Motor neuron (in vitro differentiated cells): ENCODE measurements at regions not wholly inside any gene's neighbourhood (a gene's known extent, or its start where the extent isn't known, plus 50 kb on each side); places are given as distances from the start of the nearest gene placed in this dataset.
A peak's percentile ranks its signal among the peaks of the same experiment; 100 is the strongest.

Experiments
- ATAC-seq, 8 experiments: fragments of 200-7000 bp; cut with Tn5 transposase; replicated peaks in 6 of 8; 2 replicates each; pipeline ENCODE4 v1.8.0; 2021; ENCODE audit warnings: mild to moderate bottlenecking in 8 of 8, moderate library complexity in 8 of 8
- H3K27ac ChIP-seq, 2 donors: fragments of 250-450 bp; sonication (Bioruptor Pico); 2 replicates each; pipeline ENCODE4 v1.9.0; 2021; ENCODE audit warnings: antibody characterized with exemption in 2 of 2, mild to moderate bottlenecking in 2 of 2, moderate library complexity in 1 of 2
- H3K4me1 ChIP-seq, 2 donors: fragments of 250-450 bp; sonication (Bioruptor Pico); replicated peaks in 1 of 2; 2 replicates each; pipeline ENCODE4 v1.6.1; 2021; ENCODE audit warnings: antibody characterized with exemption in 2 of 2, mild to moderate bottlenecking in 2 of 2, moderate library complexity in 1 of 2
- H3K4me3 ChIP-seq, 5 donors: fragments of 250-450 bp; sonication (Bioruptor Pico); 2 replicates each; pipeline ENCODE4 v1.9.0; 2021; ENCODE audit warnings: antibody characterized with exemption in 5 of 5, mild to moderate bottlenecking in 5 of 5, moderate library complexity in 4 of 5
- WGBS, 10 experiments: fragments of 450-650 bp; shearing (Covaris generic); methylation state at CpG; one replicate each; pipeline ENCODE4 v1.0.0; 2022; 5-methylcytosine and 5-hydroxymethylcytosine counted together
- in situ Hi-C, 9 experiments: fragments of 400-800 bp; cut with MboI; loops; one replicate each; pipeline ENCODE4 v1.15.0; 2021; ENCODE audit warnings: low sequenced_read_pairs in 9 of 9, low pct_unique_long_range_greater_than_20kb in 2 of 9; ENCODE audit not compliant: unreplicated experiment in 9 of 9

DNA sequence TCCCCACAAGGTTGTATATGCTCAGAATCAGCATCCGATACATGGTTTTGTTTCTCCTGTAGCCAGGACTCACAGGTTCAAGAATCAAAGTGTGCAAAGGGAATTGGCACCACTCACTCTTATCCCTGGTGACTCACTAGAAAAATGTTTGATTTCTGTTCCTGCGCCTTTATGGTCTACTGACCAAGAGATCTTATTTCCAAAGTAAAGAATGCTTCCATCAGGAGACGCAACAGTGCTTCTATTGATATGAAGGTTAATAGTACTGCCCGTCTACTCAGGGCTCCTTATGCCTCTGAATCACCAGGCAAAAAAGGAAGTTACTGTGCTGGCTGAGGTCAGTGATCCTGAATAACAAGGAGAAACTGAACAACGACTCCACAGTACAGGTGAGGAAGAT lies 1392.0 kb upstream of the PRMT6 start:
- Histone ChIP-seq H3K4me1 (peaks cover 0 to 3% of the 10 kb centered on the region in 2 donors), H3K4me3 (no peak overlapping the region), H3K27ac (no peak overlapping the region)
- 19 to 91% (median 73%) methylated on average over 3 to 5 of the region's 5 CpGs; no CpG with 5 or more reads in 2 of the 10 experiments for WGBS, 10 experiments
- no peak for ATAC-seq
- in situ Hi-C loops = no loop called here

DNA sequence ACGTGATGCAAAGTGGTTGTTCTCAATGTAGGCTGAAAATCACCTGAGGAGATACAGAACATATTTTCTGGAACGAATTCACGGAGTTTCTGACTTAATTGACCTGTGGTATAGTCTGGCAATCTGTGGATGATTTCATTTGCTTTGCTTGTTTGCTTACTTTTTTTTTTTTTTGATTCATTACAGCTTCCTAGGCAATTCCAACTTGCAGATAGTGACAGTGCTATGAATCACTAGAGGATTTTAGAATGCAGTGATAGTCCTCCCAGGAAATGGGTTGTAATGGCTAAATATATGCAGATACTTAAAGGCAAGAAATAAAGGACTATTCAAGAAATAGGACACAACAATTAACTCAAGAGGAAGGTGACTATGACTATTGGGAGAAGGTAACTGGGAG lies 1378.1 kb upstream of the PRMT6 start:
- Histone ChIP-seq H3K27ac (no peak overlapping the region), H3K4me3 (no peak overlapping the region), H3K4me1 (no peaks in the 10 kb centered on the region)
- in situ Hi-C loops = loop anchor here in 1 of 9 experiments (25.0 kb wide), 1 partner anchor 109 kb away; no protein-coding TSS in a partner anchor
- ATAC-seq = peak in 5 of 8 experiments; percentile 56 to 78 (median 64)
- 0 to 89% (median 83%) methylated on average over 1 to 3 of the region's 3 CpGs; no CpG with 5 or more reads in 1 of the 10 experiments for WGBS, 10 experiments

DNA sequence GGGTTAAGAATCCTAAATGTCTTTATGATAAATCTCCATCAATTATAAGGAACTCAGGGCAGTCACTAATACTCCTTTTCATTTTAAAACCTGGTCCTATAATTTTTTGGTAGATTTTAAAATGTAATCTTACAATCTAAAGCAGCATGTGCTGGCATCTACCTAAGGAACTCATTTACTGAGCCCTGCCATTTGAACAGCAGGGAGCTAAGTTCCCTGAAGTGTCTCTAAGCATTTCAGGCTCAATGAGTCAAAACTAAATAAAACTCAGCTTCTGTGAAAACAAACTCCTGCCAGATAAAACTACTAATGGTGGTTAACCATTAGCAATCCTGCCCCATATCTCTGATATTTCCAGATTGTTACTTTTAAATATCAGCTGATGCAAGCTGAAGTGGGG lies 1371.8 kb upstream of the PRMT6 start:
- in situ Hi-C loops = loop anchor here in 1 of 9 experiments (25.0 kb wide), 1 partner anchor 103 kb away; no protein-coding TSS in a partner anchor
- Histone ChIP-seq H3K4me3 (no peak overlapping the region), H3K4me1 (no peaks in the 10 kb centered on the region), H3K27ac (no peak overlapping the region)
- ATAC-seq = no peak

DNA sequence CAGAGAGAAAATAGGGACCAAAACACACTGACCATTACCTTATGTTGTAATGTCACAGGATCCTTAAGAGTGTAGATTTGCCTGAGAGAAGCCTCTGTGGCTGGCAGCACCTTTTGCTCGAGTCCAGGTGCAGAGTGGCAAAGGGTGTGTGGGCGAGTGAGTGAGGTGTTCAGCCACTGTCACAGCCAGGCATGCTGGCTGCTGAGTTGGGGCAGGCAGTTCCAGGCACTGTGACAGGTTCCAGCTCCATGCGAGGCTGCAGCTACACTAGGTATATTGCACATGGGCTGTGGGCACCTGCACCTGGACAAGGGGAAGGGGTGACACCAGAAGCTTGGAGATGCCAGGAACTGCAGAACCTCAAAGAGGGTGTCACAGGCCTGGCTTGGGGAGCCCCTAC lies 1370.4 kb upstream of the PRMT6 start:
- ATAC-seq = no peak
- Histone ChIP-seq H3K4me1 (no peaks in the 10 kb centered on the region), H3K27ac (no peak overlapping the region), H3K4me3 (no peak overlapping the region)
- WGBS, 10 experiments = 0 to 100% (median 80%) methylated on average over 1 to 3 of the region's 3 CpGs; no CpG with 5 or more reads in 3 of the 10 experiments
- in situ Hi-C loops = loop anchor here in 1 of 9 experiments (25.0 kb wide), 1 partner anchor 101 kb away; no protein-coding TSS in a partner anchor

DNA sequence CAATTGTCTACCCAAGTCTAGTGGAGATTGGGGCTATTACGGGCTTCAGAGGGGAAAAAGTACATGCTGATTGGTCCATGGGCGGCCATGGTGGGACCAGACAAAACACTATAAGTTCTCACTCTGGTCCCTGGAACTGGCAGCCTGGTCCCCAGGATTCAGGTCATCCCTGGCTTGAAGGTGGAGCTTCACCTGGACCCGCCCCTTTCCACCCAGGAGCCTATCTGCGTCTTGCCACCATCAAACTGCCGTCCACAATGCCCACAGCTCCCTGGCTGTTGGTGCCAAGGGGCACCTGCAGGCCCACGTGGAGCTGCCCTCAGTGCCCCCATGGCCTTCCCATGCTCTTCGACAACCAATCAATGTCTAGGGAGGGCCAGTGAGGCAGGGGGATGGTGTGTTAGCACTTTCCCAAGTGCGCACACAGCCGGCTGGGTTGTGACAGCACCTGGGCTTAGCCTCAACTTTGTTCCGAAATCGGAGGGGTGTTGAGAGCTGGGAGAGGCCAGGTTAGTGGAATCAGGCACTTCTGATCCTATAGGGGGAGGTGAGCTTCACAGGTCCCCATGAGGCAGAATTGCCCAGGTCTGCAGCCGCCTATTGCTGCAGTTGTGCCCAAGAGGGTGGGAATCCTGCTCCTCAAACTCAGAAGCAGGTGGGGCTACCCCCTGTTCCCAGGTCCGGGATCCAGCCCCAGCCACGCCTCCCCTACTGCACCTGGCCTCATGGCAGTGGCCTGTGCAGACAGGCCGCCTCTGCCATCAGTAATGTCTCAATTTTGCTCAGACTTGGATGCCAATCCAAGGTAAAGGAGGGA lies 1369.4 kb upstream of the PRMT6 start:
- ATAC-seq = no peak
- 0 to 100% (median 90%) methylated on average over 1 to 11 of the region's 15 CpGs; no CpG with 5 or more reads in 3 of the 10 experiments for WGBS, 10 experiments
- Histone ChIP-seq H3K4me1 (no peaks in the 10 kb centered on the region), H3K27ac (no peak overlapping the region), H3K4me3 (no peak overlapping the region)
- in situ Hi-C loops = loop anchor here in 1 of 9 experiments (25.0 kb wide), 1 partner anchor 100 kb away; no protein-coding TSS in a partner anchor

DNA sequence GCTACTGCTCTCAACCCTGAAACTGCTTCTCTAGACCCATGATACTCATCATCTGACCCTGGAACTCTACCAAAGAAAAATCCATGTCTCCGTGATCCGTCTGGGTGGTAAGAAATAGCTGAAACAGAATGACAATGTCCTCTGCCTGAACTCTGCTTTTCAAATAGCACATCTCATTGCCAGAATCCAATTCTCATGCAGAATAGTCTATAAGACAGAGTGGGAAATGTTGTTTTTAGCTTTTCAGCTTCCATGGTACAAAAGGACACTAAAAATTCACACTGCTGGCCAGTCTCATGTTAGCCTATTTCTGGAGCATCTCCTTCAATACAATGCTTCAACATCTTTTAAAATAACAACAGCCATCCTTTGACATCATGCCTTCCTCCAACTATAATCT lies 1355.8 kb upstream of the PRMT6 start:
- Histone ChIP-seq H3K4me3 (no peak overlapping the region), H3K27ac (no peak overlapping the region), H3K4me1 (peaks cover 2 to 7% of the 10 kb centered on the region in 2 donors)
- peak in 3 of 8 experiments; percentile 80 to 91 (median 84) for ATAC-seq
- WGBS, 10 experiments = 5 to 38% (median 15%) methylated on average over 2 of the region's 2 CpGs; no CpG with 5 or more reads in 2 of the 10 experiments
- in situ Hi-C loops = no loop called here

DNA sequence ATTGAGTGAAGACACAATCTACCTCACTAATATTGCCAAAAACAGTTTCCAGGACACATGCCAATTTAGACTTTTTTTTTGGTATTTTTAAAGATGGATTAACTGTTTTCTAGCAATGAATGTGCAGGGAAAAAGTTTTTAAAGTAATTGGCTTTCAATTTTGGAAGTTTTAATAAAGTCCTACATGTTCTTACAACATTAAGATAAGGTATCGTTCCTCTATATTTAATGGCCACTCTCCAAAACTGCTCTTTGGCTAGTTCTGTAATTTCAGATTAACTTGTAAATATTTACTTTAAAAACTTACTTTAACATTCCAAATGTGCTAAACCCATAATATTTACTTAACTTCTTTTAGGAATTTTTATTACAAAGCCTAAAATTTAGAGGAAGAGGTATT lies 1332.2 kb upstream of the PRMT6 start:
- no peak for ATAC-seq
- Histone ChIP-seq H3K4me3 (no peak overlapping the region), H3K27ac (no peak overlapping the region), H3K4me1 (no peaks in the 10 kb centered on the region)
- in situ Hi-C loops = no loop called here
- WGBS, 10 experiments = 0 to 100% (median 88%) methylated on average over 1 of the region's 1 CpG; no CpG with 5 or more reads in 1 of the 10 experiments

DNA sequence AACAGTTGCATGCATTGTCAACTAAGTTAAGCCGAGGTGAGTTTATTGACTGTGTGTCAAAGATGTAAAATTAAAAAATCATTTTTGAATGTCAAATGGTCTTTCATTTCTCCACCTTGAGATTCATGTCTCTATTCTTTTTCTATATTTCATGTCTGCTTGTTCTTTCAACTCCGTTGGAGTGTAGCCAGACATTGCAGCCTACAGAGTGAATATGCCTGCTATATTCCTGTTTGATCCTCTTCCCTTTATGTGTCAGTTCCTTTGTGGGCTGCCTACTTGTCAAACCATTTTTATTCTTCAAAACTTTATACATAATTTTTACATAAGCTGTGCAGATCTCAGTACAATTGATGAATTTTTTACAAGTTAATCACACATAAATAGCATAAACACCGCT lies 1325.8 kb upstream of the PRMT6 start:
- H3K4me1 ChIP-seq = no peaks in the 10 kb centered on the region
- no peak for ATAC-seq
- no peak overlapping the region for H3K27ac ChIP-seq
- H3K4me3 ChIP-seq = no peak overlapping the region
- in situ Hi-C loops = no loop called here
- 5 to 91% (median 39%) methylated on average over 2 to 3 of the region's 3 CpGs; no CpG with 5 or more reads in 1 of the 10 experiments for WGBS, 10 experiments

DNA sequence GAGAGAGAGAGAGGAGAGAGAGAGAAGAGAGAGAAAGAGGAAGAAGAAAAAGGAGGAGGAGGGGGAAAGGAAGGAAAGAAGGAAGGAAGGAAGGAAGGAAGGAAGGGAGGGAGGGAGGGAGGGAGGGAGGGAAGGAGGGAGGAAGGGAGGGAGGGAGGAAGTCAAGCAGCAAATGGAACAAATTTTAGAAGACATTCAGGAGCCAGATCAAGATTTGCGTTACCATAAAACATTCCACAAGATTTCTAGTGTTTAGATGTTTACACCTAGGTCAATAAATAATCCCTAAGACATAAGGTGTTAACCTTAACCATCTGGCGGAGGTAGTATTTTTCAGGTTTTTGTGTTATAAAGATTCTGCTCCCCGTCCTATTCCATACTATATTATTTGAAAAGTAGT lies 1320.1 kb upstream of the PRMT6 start:
- WGBS, 10 experiments = 0 to 100% (median 77%) methylated on average over 1 to 3 of the region's 3 CpGs
- no peaks in the 10 kb centered on the region for H3K4me1 ChIP-seq
- in situ Hi-C loops = no loop called here
- ATAC-seq = no peak
- H3K27ac ChIP-seq = no peak overlapping the region
- no peak overlapping the region for H3K4me3 ChIP-seq

DNA sequence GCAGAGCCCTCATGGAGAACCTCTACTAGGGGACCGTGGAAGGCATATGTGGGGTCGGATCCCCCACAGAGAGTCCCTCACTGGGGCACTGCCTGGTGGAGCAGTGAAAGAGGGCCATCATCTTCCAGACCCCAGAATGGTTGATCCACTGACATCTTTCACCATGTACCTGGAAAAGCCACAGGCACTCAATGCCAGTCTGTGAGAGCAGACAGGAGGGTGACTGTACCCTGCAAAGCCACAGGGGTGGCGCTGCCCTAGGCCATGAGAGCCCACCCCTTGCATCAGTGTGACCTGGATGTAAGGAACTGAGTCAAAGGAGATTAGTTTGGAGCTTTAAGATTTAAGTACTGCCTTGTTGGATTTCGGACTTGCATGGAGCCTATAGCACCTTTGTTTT lies 1276.7 kb upstream of the PRMT6 start:
- 0 to 100% (median 81%) methylated on average over 1 to 3 of the region's 4 CpGs; no CpG with 5 or more reads in 1 of the 10 experiments for WGBS, 10 experiments
- Histone ChIP-seq H3K4me3 (no peak overlapping the region), H3K4me1 (no peaks in the 10 kb centered on the region), H3K27ac (no peak overlapping the region)
- in situ Hi-C loops = loop anchor here in 3 of 9 experiments (25.0 kb wide), 2 partner anchors 92 to 992 kb away; no protein-coding TSS in a partner anchor
- ATAC-seq = no peak

DNA sequence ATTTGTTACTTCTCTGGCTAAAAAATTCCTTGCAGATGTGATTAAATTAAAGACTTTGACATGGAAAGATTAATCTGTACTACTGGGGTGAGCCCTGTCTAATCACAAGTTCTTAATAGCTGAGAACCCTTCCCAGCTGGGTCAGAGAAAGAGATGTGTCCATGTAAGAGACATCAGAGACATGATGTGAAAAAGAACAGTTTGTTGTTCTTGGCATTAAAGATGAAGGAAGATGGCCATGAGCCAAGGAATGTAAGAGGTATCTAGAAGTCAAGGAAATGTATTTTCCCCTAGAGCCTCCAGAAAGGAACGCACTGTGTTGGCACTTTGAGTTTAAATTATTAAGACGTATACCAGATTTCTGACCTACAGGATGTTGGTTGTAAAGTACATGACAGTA lies 1271.5 kb upstream of the PRMT6 start:
- ATAC-seq = no peak
- in situ Hi-C loops = loop anchor here in 3 of 9 experiments (25.0 kb wide), 2 partner anchors 98 to 998 kb away; no protein-coding TSS in a partner anchor
- WGBS, 10 experiments = 6 to 96% (median 82%) methylated on average over 1 to 2 of the region's 2 CpGs; no CpG with 5 or more reads in 1 of the 10 experiments
- Histone ChIP-seq H3K4me1 (no peaks in the 10 kb centered on the region), H3K27ac (no peak overlapping the region), H3K4me3 (no peak overlapping the region)

DNA sequence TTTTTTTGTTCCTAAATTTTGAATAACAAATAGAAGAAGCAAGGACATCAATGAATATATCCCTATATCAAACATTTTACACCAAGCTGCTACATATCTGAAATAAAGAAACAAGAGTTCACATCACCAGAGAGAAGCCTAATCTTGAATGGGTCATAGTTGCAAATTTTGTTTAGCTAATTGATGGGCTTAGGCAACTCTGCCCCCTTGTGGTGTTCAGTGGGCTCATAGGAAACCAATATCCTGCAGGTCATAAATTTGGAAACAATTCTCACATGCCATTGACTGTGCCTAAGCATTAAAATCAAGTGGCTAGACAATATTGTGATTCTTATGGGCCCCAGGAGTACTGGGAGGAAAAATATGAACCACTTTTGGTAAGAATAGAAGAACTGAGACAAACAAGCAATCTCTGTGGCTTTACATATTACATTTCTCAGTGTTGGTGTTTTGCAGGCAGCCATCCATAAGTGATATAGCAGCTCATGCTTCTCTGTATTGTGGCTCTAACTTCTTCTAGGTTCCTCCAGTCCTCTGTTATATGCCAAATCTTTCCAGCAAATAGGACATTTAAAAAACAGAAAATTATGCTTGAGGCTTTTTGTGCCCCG lies 1262.8 kb upstream of the PRMT6 start:
- Histone ChIP-seq H3K4me3 (no peak overlapping the region), H3K4me1 (peaks cover 0 to 4% of the 10 kb centered on the region in 2 donors), H3K27ac (no peak overlapping the region)
- 75 to 100% (median 92%) methylated on average over 1 of the region's 1 CpG; no CpG with 5 or more reads in 2 of the 10 experiments for WGBS, 10 experiments
- ATAC-seq = peak; percentile 40 to 73 (median 64)
- in situ Hi-C loops = loop anchor here in 3 of 9 experiments (25.0 kb wide), 2 partner anchors 106 to 1006 kb away; no protein-coding TSS in a partner anchor

DNA sequence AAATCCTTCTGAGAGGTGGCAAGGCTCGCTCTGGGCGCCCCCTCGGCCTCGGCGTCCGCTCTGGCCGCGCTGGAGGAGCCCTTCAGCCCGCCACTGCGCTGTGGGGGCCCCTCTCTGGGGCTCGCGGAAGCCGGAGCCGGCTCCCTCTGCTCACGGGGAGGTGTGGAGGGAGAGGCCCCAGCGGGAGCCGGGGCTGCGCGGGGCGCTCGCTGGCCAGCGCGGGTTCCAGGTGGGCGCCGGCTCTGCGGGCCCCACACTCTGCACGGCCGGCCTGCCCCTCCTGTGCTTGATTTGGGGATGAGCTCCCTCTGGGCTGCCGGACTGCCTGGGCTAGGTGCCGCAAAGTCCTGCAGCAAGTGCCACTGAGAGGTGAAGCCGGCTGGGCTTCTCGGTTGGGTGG lies 1260.7 kb upstream of the PRMT6 start:
- H3K4me1 ChIP-seq = peaks cover 0 to 4% of the 10 kb centered on the region in 2 donors
- in situ Hi-C loops = loop anchor here in 3 of 9 experiments (25.0 kb wide), 2 partner anchors 108 to 1008 kb away; no protein-coding TSS in a partner anchor
- H3K27ac ChIP-seq = no peak overlapping the region
- 40 to 100% (median 98%) methylated on average over 1 to 18 of the region's 32 CpGs; no CpG with 5 or more reads in 3 of the 10 experiments for WGBS, 10 experiments
- no peak for ATAC-seq
- no peak overlapping the region for H3K4me3 ChIP-seq
